ENCODE measurements at regions not wholly inside any gene's neighbourhood (a gene's known extent, or its start where the extent isn't known, plus 50 kb on each side); places are given as distances from the start of the nearest gene placed in this dataset.

DNA sequence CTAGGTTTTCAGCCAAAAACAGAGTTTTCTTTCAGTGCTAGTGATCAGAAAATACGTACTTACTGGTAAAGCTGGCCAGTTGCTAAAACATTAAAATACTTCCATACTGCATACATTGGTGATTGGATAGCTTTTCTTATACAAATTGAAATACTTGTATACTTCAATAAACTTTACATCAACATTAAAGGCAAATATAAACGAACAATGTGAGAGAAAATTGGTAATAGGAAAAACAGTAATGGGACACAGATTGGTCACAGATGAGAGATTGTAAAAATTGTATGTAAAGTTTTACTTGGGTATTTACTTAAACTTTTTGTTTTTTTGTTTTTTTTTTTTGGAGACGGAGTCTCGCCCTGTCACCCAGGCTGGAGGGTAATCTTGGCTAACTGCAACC lies 391.7 kb downstream of the TFEC start (continued):
- TF ChIP-seq BCL11A (IDR thresholded peaks at IDR 0.05; ENCODE audit: low read depth in 2 of 2, low read length in 2 of 2): no peak
- TF ChIP-seq YY1 (IDR thresholded peaks at IDR 0.05; ENCODE audit: low read depth, low read length): no peak
- TF ChIP-seq POLR2A (IDR thresholded peaks at IDR 0.05; ENCODE audit: control extremely low read depth in 1 of 2, low read depth in 2 of 2, low read length in 2 of 2): no peak
